ENCODE measurements at regions not wholly inside any gene's neighbourhood (a gene's known extent, or its start where the extent isn't known, plus 50 kb on each side); places are given as distances from the start of the nearest gene placed in this dataset.

DNA sequence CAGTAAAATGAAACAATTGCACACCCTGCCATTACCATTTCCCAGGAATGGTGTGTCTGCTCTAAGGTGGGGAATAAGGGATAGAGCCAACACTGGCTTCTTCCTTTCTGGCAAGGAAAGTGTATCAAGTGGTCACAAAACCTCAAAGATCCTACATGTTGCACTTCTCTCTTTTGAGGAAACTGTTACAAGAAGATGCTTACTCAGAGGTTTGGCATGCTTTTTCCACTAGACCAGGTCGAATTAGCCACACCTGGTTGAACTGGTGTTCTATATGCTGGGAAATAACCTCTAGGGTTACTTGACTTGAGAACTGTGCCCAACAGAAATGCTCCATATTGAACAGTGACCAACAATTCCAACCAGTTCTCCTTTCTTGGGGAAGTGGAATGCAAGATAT, 102.9 kb downstream of the LRRN1 start:
- Histone ChIP-seq H3K9ac (ENCODE audit: low read length) (no peak overlapping the region), H3K27me3 (ENCODE audit: control insufficient read depth in 1 of 2, insufficient read depth in 1 of 2, low read length in 2 of 2) (no peaks in the 10 kb centered on the region), H3K36me3 (ENCODE audit: control insufficient read depth in 1 of 2, insufficient read depth in 2 of 2, low read depth in 1 of 2, low read length in 2 of 2) (no peaks in the 10 kb centered on the region), H2AK5ac (ENCODE audit: low read length, severe bottlenecking) (no peak overlapping the region), H2BK120ac (ENCODE audit: low read depth, low read length) (no peak overlapping the region), H3K4me1 (ENCODE audit: control insufficient read depth, insufficient read depth, low read depth, low read length) (no peaks in the 10 kb centered on the region), H3K4me2 (ENCODE audit: low read length, poor library complexity, severe bottlenecking) (no peak overlapping the region), H3K4ac (ENCODE audit: low read depth in 1 of 2, low read length in 2 of 2) (no peak overlapping the region), H3K79me1 (replicated peaks; ENCODE audit: low read length, poor library complexity, severe bottlenecking) (no peaks in the 10 kb centered on the region), H4K91ac (ENCODE audit: low read length) (no peak overlapping the region), H3K23ac (ENCODE audit: low read length in 2 of 2) (no peak overlapping the region), H2BK5ac (ENCODE audit: low read depth, low read length, poor library complexity, severe bottlenecking) (no peak overlapping the region), H2BK15ac (ENCODE audit: low read depth, poor library complexity, severe bottlenecking) (no peak overlapping the region), H3K9me3 (ENCODE audit: control insufficient read depth, low read length) (peaks cover 41% of the 10 kb centered on the region), H3K14ac (ENCODE audit: low read length in 2 of 2) (no peak overlapping the region), H3K18ac (ENCODE audit: low read depth in 1 of 2, low read length in 2 of 2) (no peak overlapping the region), H4K8ac (ENCODE audit: low read length) (no peak overlapping the region), H3K27ac (ENCODE audit: low read length, poor library complexity, severe bottlenecking) (no peak overlapping the region), H2BK12ac (ENCODE audit: low read length in 2 of 2) (no peak overlapping the region), H3K4me3 (ENCODE audit: insufficient read depth in 1 of 2, low read depth in 1 of 2, low read length in 2 of 2) (no peak overlapping the region), H2AFZ (ENCODE audit: low read depth, low read length) (no peak overlapping the region)
- DNase-seq, result no peak
- no CpG with 5 or more reads among the region's 1 CpG for WGBS

GRCh38 chr3:3906171-3906570, 106.9 kb downstream of the LRRN1 start:
- no peak overlapping the region for H3K4me2 ChIP-seq (ENCODE audit: low read length, poor library complexity, severe bottlenecking)
- H3K27ac ChIP-seq (ENCODE audit: low read length, poor library complexity, severe bottlenecking), result no peak overlapping the region
- H2BK12ac ChIP-seq (ENCODE audit: low read length in 2 of 2), result no peak overlapping the region
- H3K23ac ChIP-seq (ENCODE audit: low read length in 2 of 2), result no peak overlapping the region
- no peak overlapping the region for H4K91ac ChIP-seq (ENCODE audit: low read length)
- no peak overlapping the region for H3K4ac ChIP-seq (ENCODE audit: low read depth in 1 of 2, low read length in 2 of 2)
- WGBS, result 70% methylated on average over 3 of the region's 3 CpGs
- no peaks in the 10 kb centered on the region for H3K36me3 ChIP-seq (ENCODE audit: control insufficient read depth in 1 of 2, insufficient read depth in 2 of 2, low read depth in 1 of 2, low read length in 2 of 2)
- H3K27me3 ChIP-seq (ENCODE audit: control insufficient read depth in 1 of 2, insufficient read depth in 1 of 2, low read length in 2 of 2), result no peaks in the 10 kb centered on the region
- no peaks in the 10 kb centered on the region for H3K79me1 ChIP-seq (replicated peaks; ENCODE audit: low read length, poor library complexity, severe bottlenecking)
- no peaks in the 10 kb centered on the region for H3K4me1 ChIP-seq (ENCODE audit: control insufficient read depth, insufficient read depth, low read depth, low read length)
- H4K8ac ChIP-seq (ENCODE audit: low read length), result no peak overlapping the region
- H3K9ac ChIP-seq (ENCODE audit: low read length), result no peak overlapping the region
- no peak overlapping the region for H3K14ac ChIP-seq (ENCODE audit: low read length in 2 of 2)
- no peak overlapping the region for H2BK120ac ChIP-seq (ENCODE audit: low read depth, low read length)
- H3K4me3 ChIP-seq (ENCODE audit: insufficient read depth in 1 of 2, low read depth in 1 of 2, low read length in 2 of 2), result no peak overlapping the region
- H3K9me3 ChIP-seq (ENCODE audit: control insufficient read depth, low read length), result peaks cover 39% of the 10 kb centered on the region
- no peak overlapping the region for H2BK15ac ChIP-seq (ENCODE audit: low read depth, poor library complexity, severe bottlenecking)
- no peak overlapping the region for H2AFZ ChIP-seq (ENCODE audit: low read depth, low read length)
- H3K18ac ChIP-seq (ENCODE audit: low read depth in 1 of 2, low read length in 2 of 2), result no peak overlapping the region
- H2AK5ac ChIP-seq (ENCODE audit: low read length, severe bottlenecking), result no peak overlapping the region
- H2BK5ac ChIP-seq (ENCODE audit: low read depth, low read length, poor library complexity, severe bottlenecking), result no peak overlapping the region
- no peak for DNase-seq

DNA sequence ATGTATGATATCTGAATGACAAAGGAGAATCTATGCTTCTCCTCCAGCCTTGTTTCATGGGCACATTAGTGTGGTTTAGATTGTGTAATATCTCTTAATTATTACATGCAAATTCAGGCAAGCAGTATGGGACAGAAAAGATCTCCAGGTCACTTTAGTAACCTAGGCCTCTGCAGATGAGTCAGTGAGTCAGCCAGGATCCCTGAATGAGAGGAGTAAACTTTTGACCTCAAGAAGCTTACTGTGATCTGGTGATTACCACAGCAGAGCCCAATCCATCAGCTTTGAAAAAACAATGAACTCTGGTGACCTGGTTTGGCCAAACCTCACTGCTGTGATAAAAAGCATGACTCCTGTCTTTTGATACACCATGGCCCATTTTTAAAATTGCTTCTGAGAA, 107.8 kb downstream of the LRRN1 start:
- H3K9me3 ChIP-seq (ENCODE audit: control insufficient read depth, low read length), result peaks cover 36% of the 10 kb centered on the region
- no peak overlapping the region for H2AFZ ChIP-seq (ENCODE audit: low read depth, low read length)
- H3K27ac ChIP-seq (ENCODE audit: low read length, poor library complexity, severe bottlenecking), result no peak overlapping the region
- H3K23ac ChIP-seq (ENCODE audit: low read length in 2 of 2), result no peak overlapping the region
- no peak overlapping the region for H4K91ac ChIP-seq (ENCODE audit: low read length)
- H3K79me1 ChIP-seq (replicated peaks; ENCODE audit: low read length, poor library complexity, severe bottlenecking), result no peaks in the 10 kb centered on the region
- H3K4me1 ChIP-seq (ENCODE audit: control insufficient read depth, insufficient read depth, low read depth, low read length), result no peaks in the 10 kb centered on the region
- H3K27me3 ChIP-seq (ENCODE audit: control insufficient read depth in 1 of 2, insufficient read depth in 1 of 2, low read length in 2 of 2), result no peaks in the 10 kb centered on the region
- H2BK5ac ChIP-seq (ENCODE audit: low read depth, low read length, poor library complexity, severe bottlenecking), result no peak overlapping the region
- H4K8ac ChIP-seq (ENCODE audit: low read length), result no peak overlapping the region
- no peak overlapping the region for H2BK120ac ChIP-seq (ENCODE audit: low read depth, low read length)
- no peak overlapping the region for H2BK12ac ChIP-seq (ENCODE audit: low read length in 2 of 2)
- no peak overlapping the region for H2AK5ac ChIP-seq (ENCODE audit: low read length, severe bottlenecking)
- no peak overlapping the region for H3K14ac ChIP-seq (ENCODE audit: low read length in 2 of 2)
- H3K4ac ChIP-seq (ENCODE audit: low read depth in 1 of 2, low read length in 2 of 2), result no peak overlapping the region
- no peak overlapping the region for H3K18ac ChIP-seq (ENCODE audit: low read depth in 1 of 2, low read length in 2 of 2)
- no peak overlapping the region for H3K4me2 ChIP-seq (ENCODE audit: low read length, poor library complexity, severe bottlenecking)
- H3K9ac ChIP-seq (ENCODE audit: low read length), result no peak overlapping the region
- H2BK15ac ChIP-seq (ENCODE audit: low read depth, poor library complexity, severe bottlenecking), result no peak overlapping the region
- no peak for DNase-seq
- no peak overlapping the region for H3K4me3 ChIP-seq (ENCODE audit: insufficient read depth in 1 of 2, low read depth in 1 of 2, low read length in 2 of 2)
- no peaks in the 10 kb centered on the region for H3K36me3 ChIP-seq (ENCODE audit: control insufficient read depth in 1 of 2, insufficient read depth in 2 of 2, low read depth in 1 of 2, low read length in 2 of 2)

DNA sequence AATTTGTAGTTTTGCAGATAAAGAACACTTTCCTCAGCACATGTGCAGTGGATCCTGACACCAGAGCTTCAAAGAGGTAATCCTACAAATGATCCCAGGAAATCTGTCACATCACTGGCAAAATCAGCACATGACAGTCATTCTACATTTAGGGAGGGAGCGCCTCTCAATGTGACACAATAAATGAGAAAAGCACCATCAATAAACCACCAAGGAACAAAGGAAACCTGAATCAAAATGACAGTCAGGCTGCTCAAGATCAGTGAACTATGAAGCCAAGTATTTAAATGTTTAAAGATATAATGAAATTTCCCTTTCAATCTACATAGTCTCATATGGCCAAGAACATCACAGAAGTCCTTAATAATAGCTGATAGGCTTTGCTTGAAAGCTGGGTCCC, 119.5 kb downstream of the LRRN1 start:
- H3K79me1 ChIP-seq (replicated peaks; ENCODE audit: low read length, poor library complexity, severe bottlenecking), result no peaks in the 10 kb centered on the region
- H3K36me3 ChIP-seq (ENCODE audit: control insufficient read depth in 1 of 2, insufficient read depth in 2 of 2, low read depth in 1 of 2, low read length in 2 of 2), result no peaks in the 10 kb centered on the region
- WGBS, result 89% methylated on average over 1 of the region's 1 CpG
- H2BK12ac ChIP-seq (ENCODE audit: low read length in 2 of 2), result no peak overlapping the region
- H2AFZ ChIP-seq (ENCODE audit: low read depth, low read length), result no peak overlapping the region
- H3K27me3 ChIP-seq (ENCODE audit: control insufficient read depth in 1 of 2, insufficient read depth in 1 of 2, low read length in 2 of 2), result no peaks in the 10 kb centered on the region
- no peak overlapping the region for H3K18ac ChIP-seq (ENCODE audit: low read depth in 1 of 2, low read length in 2 of 2)
- no peak overlapping the region for H4K91ac ChIP-seq (ENCODE audit: low read length)
- H3K4me3 ChIP-seq (ENCODE audit: insufficient read depth in 1 of 2, low read depth in 1 of 2, low read length in 2 of 2), result no peak overlapping the region
- no peak overlapping the region for H3K27ac ChIP-seq (ENCODE audit: low read length, poor library complexity, severe bottlenecking)
- no peak overlapping the region for H3K14ac ChIP-seq (ENCODE audit: low read length in 2 of 2)
- H3K4me2 ChIP-seq (ENCODE audit: low read length, poor library complexity, severe bottlenecking), result no peak overlapping the region
- no peak overlapping the region for H4K8ac ChIP-seq (ENCODE audit: low read length)
- no peak overlapping the region for H2AK5ac ChIP-seq (ENCODE audit: low read length, severe bottlenecking)
- H3K23ac ChIP-seq (ENCODE audit: low read length in 2 of 2), result no peak overlapping the region
- H2BK15ac ChIP-seq (ENCODE audit: low read depth, poor library complexity, severe bottlenecking), result no peak overlapping the region
- H3K9me3 ChIP-seq (ENCODE audit: control insufficient read depth, low read length), result peaks cover 29% of the 10 kb centered on the region
- H2BK120ac ChIP-seq (ENCODE audit: low read depth, low read length), result no peak overlapping the region
- no peak overlapping the region for H2BK5ac ChIP-seq (ENCODE audit: low read depth, low read length, poor library complexity, severe bottlenecking)
- no peak for DNase-seq
- no peaks in the 10 kb centered on the region for H3K4me1 ChIP-seq (ENCODE audit: control insufficient read depth, insufficient read depth, low read depth, low read length)
- no peak overlapping the region for H3K9ac ChIP-seq (ENCODE audit: low read length)
- no peak overlapping the region for H3K4ac ChIP-seq (ENCODE audit: low read depth in 1 of 2, low read length in 2 of 2)

All from mesenchymal stem cell (in vitro differentiated cells and primary cell).